ENCODE measurements at regions not wholly inside any gene's neighbourhood (a gene's known extent, or its start where the extent isn't known, plus 50 kb on each side); places are given as distances from the start of the nearest gene placed in this dataset.
A peak's percentile ranks its signal among the peaks of the same experiment; 100 is the strongest.

GRCh38 chr9:129351642-129352145 lies 173.6 kb upstream of the IER5L start:
- Histone ChIP-seq H3K9me3 (no peaks in the 10 kb centered on the region), H3K36me3 (no peaks in the 10 kb centered on the region), H3K4me3 (peak overlapping the region in 2 of 4 donors; percentile 2 to 36), H3K27me3 (peaks cover 0 to 5% (median 0%) of the 10 kb centered on the region in 4 donors), H3K27ac (no peak overlapping the region), H3K4me1 (no peaks in the 10 kb centered on the region)
- no peak for TF ChIP-seq CTCF (IDR thresholded peaks at IDR 0.05)
- intact Hi-C loops (cut with DNase I), result no loop called here
- FAIRE-seq (no peak), ATAC-seq (peak in 1 of 4 donors; percentile 29), DNase-seq (no peak)
- WGBS, 2 donors, result 8 to 9% methylated on average over 18 to 19 of the region's 19 CpGs

GRCh38 chr9:129351058-129351641 lies 173.1 kb upstream of the IER5L start:
- DNase-seq, result no peak
- no peak overlapping the region for H3K27ac ChIP-seq

GRCh38 chr9:129350143-129350935 lies 172.3 kb upstream of the IER5L start:
- H3K36me3 ChIP-seq, result no peaks in the 10 kb centered on the region
- H3K4me1 ChIP-seq, result no peaks in the 10 kb centered on the region
- intact Hi-C loops (cut with DNase I), result no loop called here
- no peak for DNase-seq
- ATAC-seq, result no peak
- peaks cover 0 to 5% (median 0%) of the 10 kb centered on the region in 4 donors for H3K27me3 ChIP-seq
- FAIRE-seq, result no peak
- H3K9me3 ChIP-seq, result no peaks in the 10 kb centered on the region
- 80 to 84% methylated on average over 23 to 25 of the region's 25 CpGs for WGBS, 2 donors
- TF ChIP-seq CTCF (IDR thresholded peaks at IDR 0.05), result no peak
- H3K27ac ChIP-seq, result no peak overlapping the region
- H3K4me3 ChIP-seq, result no peak overlapping the region

More at GRCh38 chr9:129351058-129351641, 173.1 kb upstream of the IER5L start:
- Histone ChIP-seq H3K4me3 (no peak overlapping the region), H3K4me1 (no peaks in the 10 kb centered on the region), H3K27me3 (peaks cover 0 to 5% (median 0%) of the 10 kb centered on the region in 4 donors), H3K36me3 (no peaks in the 10 kb centered on the region), H3K9me3 (no peaks in the 10 kb centered on the region)
- no peak for TF ChIP-seq CTCF (IDR thresholded peaks at IDR 0.05)
- intact Hi-C loops (cut with DNase I), result no loop called here
- FAIRE-seq, result no peak
- 58 to 65% methylated on average over 14 of the region's 14 CpGs for WGBS, 2 donors
- no peak for ATAC-seq

- no peak overlapping the region for H3K27ac ChIP-seq
- FAIRE-seq, result no peak
- peaks cover 0 to 5% (median 0%) of the 10 kb centered on the region in 4 donors for H3K27me3 ChIP-seq
- H3K4me3 ChIP-seq, result no peak overlapping the region
- no peak for DNase-seq
- intact Hi-C loops (cut with DNase I), result no loop called here
- H3K9me3 ChIP-seq, result no peaks in the 10 kb centered on the region
- no peaks in the 10 kb centered on the region for H3K36me3 ChIP-seq
- WGBS, 2 donors, result 80 to 96% methylated on average over 5 of the region's 5 CpGs
- no peak for TF ChIP-seq CTCF (IDR thresholded peaks at IDR 0.05)
- no peaks in the 10 kb centered on the region for H3K4me1 ChIP-seq
- no peak for ATAC-seq
These were observed 171.5 kb upstream of the IER5L start for GRCh38 chr9:129349665-129349947.
